Prostate gland (tissue), 2 donors: ENCODE measurements at regions not wholly inside any gene's neighbourhood (a gene's known extent, or its start where the extent isn't known, plus 50 kb on each side); places are given as distances from the start of the nearest gene placed in this dataset.

Experiments used
- POLR2A ChIP-seq: fragments of 450-650 bp; IDR thresholded peaks from one replicate; pipeline ENCODE4 v1.6.1; 2016; ENCODE audit warnings: antibody characterized with exemption, mild to moderate bottlenecking
- POLR2AphosphoS5 ChIP-seq: sonication (generic); formaldehyde crosslinking; IDR thresholded peaks from one replicate; pipeline ENCODE4 v1.6.1; 2017; ENCODE audit warnings: antibody characterized with exemption
- TF ChIP-seq, protein P1 (sequence below), 4 experiments: fragments of 200-600 bp in 2 of 4; fragments of 450-650 bp in 2 of 4; sonication (generic) in 2 of 4; IDR thresholded peaks; 1 replicate in 3 of 4; 2 replicates in 1 of 4; pipeline ENCODE4 v1.5.1; 2016 to 2019; ENCODE audit warnings: antibody characterized with exemption in 4 of 4, mild to moderate bottlenecking in 2 of 4, moderate library complexity in 2 of 4

DNA sequence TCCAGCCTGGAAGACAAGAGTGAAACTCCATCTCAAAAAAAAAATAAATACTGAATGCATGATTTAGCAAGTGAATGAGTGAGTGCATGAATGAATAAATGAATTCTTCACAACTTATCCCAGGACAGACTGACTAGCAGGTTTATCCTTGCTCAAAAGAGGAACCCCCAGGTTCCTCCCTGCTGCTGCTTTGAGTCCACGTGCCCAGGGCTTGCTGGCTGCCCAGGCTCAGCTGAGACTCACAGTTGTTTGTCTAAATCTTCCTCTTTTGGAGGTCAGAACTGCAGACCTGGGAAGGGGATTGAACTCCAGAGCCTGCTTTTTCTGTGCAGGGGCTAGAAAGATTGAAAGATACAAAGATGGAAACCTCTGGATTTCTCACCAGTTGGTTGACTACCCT lies 117.4 kb upstream of the TMEM45B start:
- TF ChIP-seq, protein P1, sequence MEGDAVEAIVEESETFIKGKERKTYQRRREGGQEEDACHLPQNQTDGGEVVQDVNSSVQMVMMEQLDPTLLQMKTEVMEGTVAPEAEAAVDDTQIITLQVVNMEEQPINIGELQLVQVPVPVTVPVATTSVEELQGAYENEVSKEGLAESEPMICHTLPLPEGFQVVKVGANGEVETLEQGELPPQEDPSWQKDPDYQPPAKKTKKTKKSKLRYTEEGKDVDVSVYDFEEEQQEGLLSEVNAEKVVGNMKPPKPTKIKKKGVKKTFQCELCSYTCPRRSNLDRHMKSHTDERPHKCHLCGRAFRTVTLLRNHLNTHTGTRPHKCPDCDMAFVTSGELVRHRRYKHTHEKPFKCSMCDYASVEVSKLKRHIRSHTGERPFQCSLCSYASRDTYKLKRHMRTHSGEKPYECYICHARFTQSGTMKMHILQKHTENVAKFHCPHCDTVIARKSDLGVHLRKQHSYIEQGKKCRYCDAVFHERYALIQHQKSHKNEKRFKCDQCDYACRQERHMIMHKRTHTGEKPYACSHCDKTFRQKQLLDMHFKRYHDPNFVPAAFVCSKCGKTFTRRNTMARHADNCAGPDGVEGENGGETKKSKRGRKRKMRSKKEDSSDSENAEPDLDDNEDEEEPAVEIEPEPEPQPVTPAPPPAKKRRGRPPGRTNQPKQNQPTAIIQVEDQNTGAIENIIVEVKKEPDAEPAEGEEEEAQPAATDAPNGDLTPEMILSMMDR (IDR thresholded peaks at IDR 0.05) = no peak
- TF ChIP-seq POLR2A (no peak), POLR2AphosphoS5 (no peak)
